ENCODE measurements at regions not wholly inside any gene's neighbourhood (a gene's known extent, or its start where the extent isn't known, plus 50 kb on each side); places are given as distances from the start of the nearest gene placed in this dataset.

GRCh38 chr2:221104361-221104811, 467.7 kb downstream of the EPHA4 start:
- no peak overlapping the region for H3K4me3 ChIP-seq (replicated peaks; ENCODE audit: low read depth, low read length)
- DNase-seq (ENCODE audit: extremely low read depth, low read depth) = no peak
- TF ChIP-seq CTCF (IDR thresholded peaks at IDR 0.05; ENCODE audit: low read depth, low read length, missing control alignments) = no peak

DNA sequence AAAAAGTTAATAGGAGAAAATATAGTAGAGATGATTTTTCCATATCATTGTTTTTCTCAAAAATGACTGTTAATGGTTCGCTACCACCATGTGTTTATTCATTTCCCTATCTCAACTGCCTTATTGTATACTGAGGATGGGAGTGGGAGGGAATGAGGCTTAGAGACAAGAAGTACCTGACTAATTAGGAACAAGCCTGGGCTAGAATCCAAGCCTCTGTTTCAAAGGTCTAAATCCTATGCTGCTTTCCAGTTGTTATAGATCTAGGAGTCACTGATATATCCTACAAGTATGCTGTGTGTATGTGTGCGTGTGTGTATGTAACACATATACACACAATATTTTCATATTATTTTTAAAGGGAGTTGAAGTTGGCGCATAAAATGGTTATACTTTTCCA, 465.9 kb downstream of the EPHA4 start:
- TF ChIP-seq CTCF (IDR thresholded peaks at IDR 0.05; ENCODE audit: low read depth, low read length, missing control alignments) = no peak
- no peak overlapping the region for H3K4me3 ChIP-seq (replicated peaks; ENCODE audit: low read depth, low read length)
- no peak for DNase-seq (ENCODE audit: extremely low read depth, low read depth)

GRCh38 chr2:221107424-221107823, 464.7 kb downstream of the EPHA4 start:
- DNase-seq (ENCODE audit: extremely low read depth, low read depth) = no peak
- TF ChIP-seq CTCF (IDR thresholded peaks at IDR 0.05; ENCODE audit: low read depth, low read length, missing control alignments) = no peak
- H3K4me3 ChIP-seq (replicated peaks; ENCODE audit: low read depth, low read length) = no peak overlapping the region

DNA sequence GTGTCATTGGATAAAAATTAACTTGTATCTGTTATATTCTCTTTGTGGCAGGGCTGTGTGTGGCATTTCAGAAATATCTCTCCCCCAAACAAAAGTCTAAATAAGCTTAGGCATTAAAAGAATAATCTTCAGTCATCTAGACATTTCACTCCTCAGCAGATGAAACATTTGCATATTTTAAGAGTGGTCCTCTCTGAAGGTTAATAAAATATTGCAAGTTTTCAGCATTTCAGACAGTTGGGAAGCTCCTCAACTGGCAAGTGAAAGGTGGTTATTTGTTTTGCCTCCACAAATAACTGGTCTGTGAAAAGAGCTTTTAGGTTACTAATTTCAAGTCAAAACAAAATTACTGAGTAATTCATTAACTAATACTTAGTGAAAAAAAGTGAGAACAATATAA, 462.6 kb downstream of the EPHA4 start:
- TF ChIP-seq CTCF (IDR thresholded peaks at IDR 0.05; ENCODE audit: low read depth, low read length, missing control alignments) = no peak
- DNase-seq (ENCODE audit: extremely low read depth, low read depth) = no peak
- no peak overlapping the region for H3K4me3 ChIP-seq (replicated peaks; ENCODE audit: low read depth, low read length)

DNA sequence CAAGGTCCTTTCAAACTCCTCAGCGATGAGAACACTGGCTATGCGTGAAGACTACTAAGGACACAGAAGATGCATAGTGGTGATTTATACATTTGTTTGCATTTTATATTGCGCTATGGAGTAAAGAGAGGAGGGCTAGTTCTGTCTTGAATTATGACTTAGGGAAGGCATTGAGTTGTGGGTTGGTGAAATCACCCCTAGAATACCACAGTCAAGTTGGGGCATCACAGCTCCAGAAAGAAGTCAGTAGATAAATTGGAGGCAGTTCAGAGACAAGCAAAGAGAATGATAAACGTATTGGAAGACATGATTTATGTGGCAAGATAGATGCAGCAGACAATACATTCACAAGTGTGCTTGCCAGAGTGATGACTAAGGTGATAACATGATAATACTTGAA, 460.4 kb downstream of the EPHA4 start:
- no peak overlapping the region for H3K4me3 ChIP-seq (replicated peaks; ENCODE audit: low read depth, low read length)
- TF ChIP-seq CTCF (IDR thresholded peaks at IDR 0.05; ENCODE audit: low read depth, low read length, missing control alignments) = no peak
- no peak for DNase-seq (ENCODE audit: extremely low read depth, low read depth)

DNA sequence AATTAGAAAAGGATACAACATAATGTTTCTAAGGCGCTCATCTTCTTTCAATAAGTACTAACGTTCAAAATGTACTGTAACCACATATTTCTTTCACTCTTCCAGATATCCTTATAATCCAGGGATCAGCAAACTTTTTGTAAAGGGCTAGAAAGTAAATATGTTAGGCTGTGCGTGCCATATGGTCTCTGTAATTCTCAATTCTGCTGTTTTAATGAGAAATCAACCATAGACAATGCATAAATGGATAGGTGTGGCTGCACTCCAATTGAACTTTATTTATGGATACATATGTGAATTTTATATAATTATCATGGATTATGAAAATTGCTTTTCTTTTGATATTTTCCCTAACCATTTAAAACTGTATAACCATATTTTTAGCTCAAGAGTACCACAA, 459.4 kb downstream of the EPHA4 start:
- no peak for DNase-seq (ENCODE audit: extremely low read depth, low read depth)
- no peak overlapping the region for H3K4me3 ChIP-seq (replicated peaks; ENCODE audit: low read depth, low read length)
- no peak for TF ChIP-seq CTCF (IDR thresholded peaks at IDR 0.05; ENCODE audit: low read depth, low read length, missing control alignments)

- H3K4me3 ChIP-seq (replicated peaks; ENCODE audit: low read depth, low read length) = no peak overlapping the region
- DNase-seq (ENCODE audit: extremely low read depth, low read depth) = no peak
- TF ChIP-seq CTCF (IDR thresholded peaks at IDR 0.05; ENCODE audit: low read depth, low read length, missing control alignments) = no peak
Measured at GRCh38 chr2:221115944-221116343, 456.2 kb downstream of the EPHA4 start.

Data from HFF-Myc (cell line).